ENCODE measurements at regions not wholly inside any gene's neighbourhood (a gene's known extent, or its start where the extent isn't known, plus 50 kb on each side); places are given as distances from the start of the nearest gene placed in this dataset.

- H3K4me3 ChIP-seq (ENCODE audit: low read depth, low read length): no peak overlapping the region
- TF ChIP-seq, protein P1, sequence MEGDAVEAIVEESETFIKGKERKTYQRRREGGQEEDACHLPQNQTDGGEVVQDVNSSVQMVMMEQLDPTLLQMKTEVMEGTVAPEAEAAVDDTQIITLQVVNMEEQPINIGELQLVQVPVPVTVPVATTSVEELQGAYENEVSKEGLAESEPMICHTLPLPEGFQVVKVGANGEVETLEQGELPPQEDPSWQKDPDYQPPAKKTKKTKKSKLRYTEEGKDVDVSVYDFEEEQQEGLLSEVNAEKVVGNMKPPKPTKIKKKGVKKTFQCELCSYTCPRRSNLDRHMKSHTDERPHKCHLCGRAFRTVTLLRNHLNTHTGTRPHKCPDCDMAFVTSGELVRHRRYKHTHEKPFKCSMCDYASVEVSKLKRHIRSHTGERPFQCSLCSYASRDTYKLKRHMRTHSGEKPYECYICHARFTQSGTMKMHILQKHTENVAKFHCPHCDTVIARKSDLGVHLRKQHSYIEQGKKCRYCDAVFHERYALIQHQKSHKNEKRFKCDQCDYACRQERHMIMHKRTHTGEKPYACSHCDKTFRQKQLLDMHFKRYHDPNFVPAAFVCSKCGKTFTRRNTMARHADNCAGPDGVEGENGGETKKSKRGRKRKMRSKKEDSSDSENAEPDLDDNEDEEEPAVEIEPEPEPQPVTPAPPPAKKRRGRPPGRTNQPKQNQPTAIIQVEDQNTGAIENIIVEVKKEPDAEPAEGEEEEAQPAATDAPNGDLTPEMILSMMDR (conservative IDR thresholded peaks at IDR 0.05; ENCODE audit: low read depth, low read length): no peak
- DNase-seq (ENCODE audit: low read depth): no peak
Measured at GRCh38 chr7:123351027-123351426, 151.3 kb upstream of the SLC13A1 start.

DNA sequence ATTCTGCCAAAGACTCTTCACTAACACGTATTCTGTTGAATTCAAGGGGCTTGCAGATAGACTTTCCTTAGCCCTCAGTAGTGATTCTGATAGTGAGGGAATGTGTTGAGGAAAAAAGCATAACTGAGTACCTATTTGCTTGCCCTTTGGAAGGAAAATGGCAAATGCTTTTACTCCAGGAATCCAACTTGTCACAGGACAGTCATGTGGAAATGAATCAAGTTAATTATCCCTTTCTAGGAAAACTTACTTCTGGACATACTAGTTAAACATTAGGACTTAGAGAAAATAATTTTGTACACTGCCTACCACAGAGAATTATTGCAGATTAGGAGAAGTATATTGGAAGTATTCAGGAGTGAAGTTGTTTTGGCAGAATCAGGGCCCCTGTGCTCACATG is 148.9 kb upstream of the SLC13A1 start:
- TF ChIP-seq, protein P1 (conservative IDR thresholded peaks at IDR 0.05; ENCODE audit: low read depth, low read length): no peak
- DNase-seq (ENCODE audit: low read depth): no peak
- H3K4me3 ChIP-seq (ENCODE audit: low read depth, low read length): no peak overlapping the region

DNA sequence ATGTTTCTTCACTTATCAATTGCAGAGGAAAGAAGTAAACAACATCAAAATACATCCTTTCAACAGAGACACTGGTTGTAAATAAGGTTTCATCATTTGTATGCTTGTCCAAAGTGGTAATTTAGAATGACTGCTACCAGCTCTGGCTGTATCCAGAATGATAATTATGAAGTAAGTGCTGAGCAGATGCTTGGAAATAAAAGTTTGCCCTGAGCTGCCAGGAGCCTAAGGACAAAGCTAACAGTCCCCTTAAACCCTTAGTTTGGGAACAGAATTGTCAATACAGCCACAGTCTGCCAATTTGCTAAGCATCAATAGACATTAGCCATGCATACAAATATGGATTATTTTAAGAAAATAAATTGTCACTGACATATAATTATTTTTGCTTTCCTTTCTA is 147.0 kb upstream of the SLC13A1 start:
- H3K4me3 ChIP-seq (ENCODE audit: low read depth, low read length): no peak overlapping the region
- TF ChIP-seq, protein P1 (conservative IDR thresholded peaks at IDR 0.05; ENCODE audit: low read depth, low read length): no peak
- no peak for DNase-seq (ENCODE audit: low read depth)

- no peak overlapping the region for H3K4me3 ChIP-seq (ENCODE audit: low read depth, low read length)
- peak; percentile 62 for DNase-seq (ENCODE audit: low read depth)
- TF ChIP-seq, protein P1 (conservative IDR thresholded peaks at IDR 0.05; ENCODE audit: low read depth, low read length): no peak
Measured at GRCh38 chr7:123343611-123344010, 143.8 kb upstream of the SLC13A1 start.

GRCh38 chr7:123341102-123341501 is 141.3 kb upstream of the SLC13A1 start:
- TF ChIP-seq, protein P1 (conservative IDR thresholded peaks at IDR 0.05; ENCODE audit: low read depth, low read length): no peak

DNA sequence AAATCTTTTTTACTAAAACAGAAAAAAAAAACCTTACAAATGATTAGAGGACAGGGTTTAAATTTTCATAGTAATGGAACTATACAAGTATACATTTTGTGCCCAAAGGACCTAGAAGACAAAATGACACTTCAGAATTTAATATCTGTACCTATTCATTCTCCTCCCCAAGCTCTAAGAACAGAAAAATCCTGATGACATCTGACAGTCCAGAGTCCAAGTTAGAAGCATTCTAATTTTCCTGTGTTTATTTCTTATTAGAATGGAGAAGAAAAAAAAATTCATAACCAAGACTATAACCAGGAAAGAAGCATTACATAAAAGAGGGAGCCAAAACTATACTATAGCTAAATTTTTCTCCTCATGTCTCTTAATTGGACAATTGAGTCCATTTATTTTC is 138.9 kb upstream of the SLC13A1 start:
- no peak for DNase-seq (ENCODE audit: low read depth)
- TF ChIP-seq, protein P1 (conservative IDR thresholded peaks at IDR 0.05; ENCODE audit: low read depth, low read length): no peak
- H3K4me3 ChIP-seq (ENCODE audit: low read depth, low read length): no peak overlapping the region

More at GRCh38 chr7:123341102-123341501, 141.3 kb upstream of the SLC13A1 start:
- no peak for DNase-seq (ENCODE audit: low read depth)
- no peak overlapping the region for H3K4me3 ChIP-seq (ENCODE audit: low read depth, low read length)

DNA sequence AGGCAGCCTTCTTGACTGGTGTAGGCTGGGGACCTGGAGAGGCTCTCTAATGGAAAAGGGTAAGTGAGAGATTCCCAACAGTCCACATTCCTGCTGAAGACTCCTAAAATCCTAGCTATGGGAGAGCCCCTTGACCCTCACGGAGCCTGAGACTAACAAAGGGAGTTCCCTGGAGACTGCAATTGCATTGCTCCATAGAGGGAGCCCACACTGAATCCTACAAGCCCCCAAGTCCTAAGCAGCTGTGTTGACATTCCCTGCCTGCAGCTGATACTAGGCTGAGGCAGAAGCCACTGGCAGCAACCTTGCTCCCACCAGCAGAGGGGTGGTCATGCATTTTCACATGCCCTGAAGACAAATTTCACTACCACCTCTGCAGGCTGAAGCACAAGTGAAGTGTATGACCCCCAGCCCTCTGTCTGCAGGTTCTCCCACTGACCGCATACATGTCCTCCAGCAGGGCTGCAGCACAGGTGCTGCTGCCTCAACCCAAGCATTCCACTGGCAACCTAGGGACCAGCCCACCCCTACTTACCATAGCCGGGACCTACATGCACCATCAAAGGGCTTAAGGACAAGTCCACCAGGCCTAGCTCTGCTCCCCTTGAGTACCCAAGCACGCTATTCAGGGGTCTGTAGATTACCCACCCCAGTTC is 130.3 kb upstream of the SLC13A1 start:
- no peak for DNase-seq (ENCODE audit: low read depth)
- TF ChIP-seq, protein P1 (conservative IDR thresholded peaks at IDR 0.05; ENCODE audit: low read depth, low read length): no peak
- H3K4me3 ChIP-seq (ENCODE audit: low read depth, low read length): no peak overlapping the region
